Neural progenitor cell (in vitro differentiated cells): ENCODE measurements at regions not wholly inside any gene's neighbourhood (a gene's known extent, or its start where the extent isn't known, plus 50 kb on each side); places are given as distances from the start of the nearest gene placed in this dataset.

Experiments
- DNase-seq: peaks from one replicate; pipeline ENCODE4 v3.0.0-alpha.2; 2016; ENCODE audit warnings: low spot score
- H2AFZ ChIP-seq: fragments of 200-600 bp; sonication (generic); replicated peaks from 2 replicates; pipeline ENCODE4 v1.6.1; 2016; ENCODE audit warnings: antibody characterized with exemption
- H3F3A ChIP-seq: fragments of 200-600 bp; sonication (generic); 2 replicates; pipeline ENCODE4 v1.6.1; 2016; ENCODE audit warnings: antibody characterized with exemption, low read depth
- H3K27ac ChIP-seq: fragments of 200-600 bp; sonication (generic); 2 replicates; pipeline ENCODE4 v1.5.1; 2016; ENCODE audit warnings: mild to moderate bottlenecking
- H3K27me3 ChIP-seq: fragments of 200-600 bp; sonication (generic); 2 replicates; pipeline ENCODE4 v1.6.1; 2016; ENCODE audit warnings: mild to moderate bottlenecking, moderate library complexity
- H3K36me3 ChIP-seq: fragments of 200-600 bp; sonication (generic); 2 replicates; pipeline ENCODE4 v1.5.1; 2016
- H3K4me1 ChIP-seq: fragments of 200-600 bp; sonication (generic); 2 replicates; pipeline ENCODE4 v1.6.1; 2016; ENCODE audit warnings: mixed run types
- H3K4me2 ChIP-seq: fragments of 200-600 bp; sonication (generic); 2 replicates; pipeline ENCODE4 v1.6.1; 2016
- H3K4me3 ChIP-seq: fragments of 200-600 bp; sonication (generic); 2 replicates; pipeline ENCODE4 v1.5.1; 2016
- H3K79me2 ChIP-seq: fragments of 200-600 bp; sonication (generic); 2 replicates; pipeline ENCODE4 v1.6.1; 2016; ENCODE audit warnings: low read depth
- H3K9ac ChIP-seq: fragments of 200-600 bp; sonication (generic); 2 replicates; pipeline ENCODE4 v1.6.1; 2016
- H3K9me3 ChIP-seq: fragments of 200-600 bp; sonication (generic); 2 replicates; pipeline ENCODE4 v1.5.1; 2016; ENCODE audit warnings: low read depth
- H4K20me1 ChIP-seq: fragments of 200-600 bp; sonication (generic); 2 replicates; pipeline ENCODE4 v1.6.1; 2016; ENCODE audit warnings: low read depth
- H3K27ac Mint-ChIP-seq: 3 replicates; pipeline ENCODE4 v1.8.0; 2021; ENCODE audit warnings: mixed read lengths
- H3K27me3 Mint-ChIP-seq: 2 replicates; pipeline ENCODE4 v1.8.0; 2022; ENCODE audit warnings: low read depth, mild to moderate bottlenecking, inconsistent platforms, moderate library complexity, mixed read lengths; ENCODE audit not compliant: insufficient read depth
- H3K36me3 Mint-ChIP-seq: 3 replicates; pipeline ENCODE4 v1.8.0; 2021; ENCODE audit warnings: mixed read lengths
- H3K4me1 Mint-ChIP-seq: 3 replicates; pipeline ENCODE4 v1.8.0; 2021; ENCODE audit warnings: mixed read lengths
- H3K4me3 Mint-ChIP-seq: 3 replicates; pipeline ENCODE4 v1.8.0; 2021; ENCODE audit warnings: mild to moderate bottlenecking, moderate library complexity, mixed read lengths
- H3K9me3 Mint-ChIP-seq: 3 replicates; pipeline ENCODE4 v1.8.0; 2020; ENCODE audit warnings: mixed read lengths
- EZH2 ChIP-seq: fragments of 200-600 bp; sonication (generic); IDR thresholded peaks from 2 replicates; pipeline ENCODE4 v1.6.1; 2017; ENCODE audit warnings: antibody characterized with exemption, mild to moderate bottlenecking, moderate library complexity
- EZH2phosphoT487 ChIP-seq: fragments of 200-600 bp; sonication (generic); IDR thresholded peaks from 2 replicates; pipeline ENCODE4 v1.6.1; 2017; ENCODE audit warnings: antibody characterized with exemption
- TF ChIP-seq, protein P1 (sequence below): fragments of 200-600 bp; sonication (generic); IDR thresholded peaks from 2 replicates; pipeline ENCODE4 v1.5.1; 2017; ENCODE audit warnings: antibody characterized with exemption, mild to moderate bottlenecking

DNA sequence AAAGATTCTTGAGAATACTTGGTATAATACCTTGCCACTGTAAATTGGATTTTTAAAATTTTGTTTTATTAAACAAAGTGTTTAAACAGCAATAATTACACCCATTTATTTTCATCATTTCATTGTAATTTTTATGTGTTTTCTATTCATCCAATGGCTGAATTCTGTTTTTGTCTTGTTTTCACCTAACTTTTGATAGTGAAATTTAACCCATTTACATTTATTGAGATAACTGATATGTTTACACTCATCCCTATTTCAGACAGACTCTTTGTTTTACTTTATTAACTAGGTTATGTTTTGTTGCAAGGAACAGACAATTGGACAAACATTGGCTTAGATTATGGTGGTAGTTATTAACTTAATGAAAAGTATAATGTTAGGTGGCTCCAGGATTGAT lies 113.1 kb upstream of the REG3A start:
- no peak overlapping the region for H2AFZ ChIP-seq
- no peak overlapping the region for H3K4me2 ChIP-seq
- H3K9ac ChIP-seq, result no peak overlapping the region
- no peak overlapping the region for H3K4me3 ChIP-seq
- no peaks in the 10 kb centered on the region for H3K36me3 ChIP-seq
- H3K4me1 ChIP-seq, result no peaks in the 10 kb centered on the region
- no peaks in the 10 kb centered on the region for H3K27me3 ChIP-seq
- Mint-ChIP-seq H3K4me1 (peaks cover 21% of the 10 kb centered on the region), H3K27ac (no peak overlapping the region), H3K27me3 (peaks cover 2% of the 10 kb centered on the region), H3K4me3 (no peak overlapping the region), H3K9me3 (peaks cover 11% of the 10 kb centered on the region), H3K36me3 (no peaks in the 10 kb centered on the region)
- no peaks in the 10 kb centered on the region for H3K9me3 ChIP-seq
- H3K27ac ChIP-seq, result no peak overlapping the region
- no peaks in the 10 kb centered on the region for H3F3A ChIP-seq
- no peak for DNase-seq
- no peaks in the 10 kb centered on the region for H4K20me1 ChIP-seq
- no peaks in the 10 kb centered on the region for H3K79me2 ChIP-seq
- TF ChIP-seq EZH2phosphoT487 (no peak), EZH2 (no peak)
- TF ChIP-seq, protein P1, sequence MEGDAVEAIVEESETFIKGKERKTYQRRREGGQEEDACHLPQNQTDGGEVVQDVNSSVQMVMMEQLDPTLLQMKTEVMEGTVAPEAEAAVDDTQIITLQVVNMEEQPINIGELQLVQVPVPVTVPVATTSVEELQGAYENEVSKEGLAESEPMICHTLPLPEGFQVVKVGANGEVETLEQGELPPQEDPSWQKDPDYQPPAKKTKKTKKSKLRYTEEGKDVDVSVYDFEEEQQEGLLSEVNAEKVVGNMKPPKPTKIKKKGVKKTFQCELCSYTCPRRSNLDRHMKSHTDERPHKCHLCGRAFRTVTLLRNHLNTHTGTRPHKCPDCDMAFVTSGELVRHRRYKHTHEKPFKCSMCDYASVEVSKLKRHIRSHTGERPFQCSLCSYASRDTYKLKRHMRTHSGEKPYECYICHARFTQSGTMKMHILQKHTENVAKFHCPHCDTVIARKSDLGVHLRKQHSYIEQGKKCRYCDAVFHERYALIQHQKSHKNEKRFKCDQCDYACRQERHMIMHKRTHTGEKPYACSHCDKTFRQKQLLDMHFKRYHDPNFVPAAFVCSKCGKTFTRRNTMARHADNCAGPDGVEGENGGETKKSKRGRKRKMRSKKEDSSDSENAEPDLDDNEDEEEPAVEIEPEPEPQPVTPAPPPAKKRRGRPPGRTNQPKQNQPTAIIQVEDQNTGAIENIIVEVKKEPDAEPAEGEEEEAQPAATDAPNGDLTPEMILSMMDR, result no peak

DNA sequence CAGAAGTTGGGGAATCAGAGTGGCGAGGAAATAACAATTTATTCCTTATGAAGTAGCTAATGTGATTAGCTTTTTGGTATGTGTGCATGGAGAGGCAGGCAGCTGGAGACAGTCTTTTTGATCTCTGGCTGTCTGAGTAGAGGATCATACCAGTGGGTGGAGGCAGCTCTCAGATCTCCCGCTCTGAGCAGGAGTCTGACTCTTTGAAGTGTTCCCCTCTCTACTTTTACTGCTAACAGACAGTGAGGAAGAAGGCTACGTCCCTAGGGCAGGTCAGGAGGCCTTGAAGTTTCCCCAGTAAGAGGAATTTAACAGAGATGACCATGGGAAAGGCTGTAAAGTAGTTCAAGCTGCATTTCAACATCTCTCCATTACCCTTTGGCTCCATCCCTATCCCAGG lies 111.9 kb upstream of the REG3A start:
- H3K27ac Mint-ChIP-seq, result peak overlapping the region; percentile 54
- H3K27me3 Mint-ChIP-seq, result peaks cover 2% of the 10 kb centered on the region
- TF ChIP-seq, protein P1, result no peak
- TF ChIP-seq EZH2phosphoT487 (no peak), EZH2 (no peak)

DNA sequence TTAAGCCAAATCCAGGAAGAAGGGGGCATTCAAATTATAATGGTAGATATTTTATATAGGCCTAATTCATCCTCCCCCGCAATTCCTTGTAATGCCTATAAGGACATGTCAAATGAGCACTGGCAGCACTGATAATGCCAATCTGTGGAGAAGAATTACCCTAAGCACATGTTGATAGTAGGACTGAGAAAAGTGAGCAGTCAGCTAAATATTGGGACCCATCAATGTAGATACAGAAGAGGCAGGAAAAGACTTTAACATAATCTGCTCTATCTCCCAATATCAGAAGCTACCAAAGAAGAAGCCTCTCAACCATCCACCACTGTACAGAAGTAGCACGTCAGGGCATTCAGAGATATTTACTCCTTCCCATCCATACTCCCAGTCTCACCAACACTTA lies 101.3 kb upstream of the REG3A start:
- Histone ChIP-seq H3K79me2 (no peaks in the 10 kb centered on the region), H3F3A (no peaks in the 10 kb centered on the region), H2AFZ (no peak overlapping the region), H3K9me3 (no peaks in the 10 kb centered on the region), H3K27me3 (no peaks in the 10 kb centered on the region), H3K4me3 (no peak overlapping the region), H3K9ac (no peak overlapping the region), H3K4me1 (no peaks in the 10 kb centered on the region), H3K27ac (no peak overlapping the region), H4K20me1 (no peaks in the 10 kb centered on the region), H3K36me3 (no peaks in the 10 kb centered on the region), H3K4me2 (no peak overlapping the region)
- Mint-ChIP-seq H3K27me3 (no peaks in the 10 kb centered on the region), H3K4me3 (no peak overlapping the region), H3K9me3 (peaks cover 6% of the 10 kb centered on the region), H3K27ac (no peak overlapping the region), H3K36me3 (no peaks in the 10 kb centered on the region), H3K4me1 (no peaks in the 10 kb centered on the region)
- TF ChIP-seq EZH2phosphoT487 (no peak), EZH2 (no peak)
- TF ChIP-seq, protein P1, result no peak
- no peak for DNase-seq

More for the DNA sequence above, 111.9 kb upstream of the REG3A start:
- peaks cover 11% of the 10 kb centered on the region for H3K9me3 Mint-ChIP-seq
- H3K4me3 Mint-ChIP-seq, result no peak overlapping the region
- Histone ChIP-seq H3K4me3 (no peak overlapping the region), H3K4me2 (no peak overlapping the region), H3K36me3 (no peaks in the 10 kb centered on the region), H2AFZ (no peak overlapping the region), H3F3A (no peaks in the 10 kb centered on the region), H3K9ac (no peak overlapping the region), H3K27me3 (no peaks in the 10 kb centered on the region), H3K9me3 (no peaks in the 10 kb centered on the region), H4K20me1 (no peaks in the 10 kb centered on the region), H3K79me2 (no peaks in the 10 kb centered on the region), H3K4me1 (no peaks in the 10 kb centered on the region), H3K27ac (no peak overlapping the region)
- H3K36me3 Mint-ChIP-seq, result no peaks in the 10 kb centered on the region
- H3K4me1 Mint-ChIP-seq, result peaks cover 21% of the 10 kb centered on the region
- DNase-seq, result no peak
